ENCODE measurements at regions not wholly inside any gene's neighbourhood (a gene's known extent, or its start where the extent isn't known, plus 50 kb on each side); places are given as distances from the start of the nearest gene placed in this dataset.

DNA sequence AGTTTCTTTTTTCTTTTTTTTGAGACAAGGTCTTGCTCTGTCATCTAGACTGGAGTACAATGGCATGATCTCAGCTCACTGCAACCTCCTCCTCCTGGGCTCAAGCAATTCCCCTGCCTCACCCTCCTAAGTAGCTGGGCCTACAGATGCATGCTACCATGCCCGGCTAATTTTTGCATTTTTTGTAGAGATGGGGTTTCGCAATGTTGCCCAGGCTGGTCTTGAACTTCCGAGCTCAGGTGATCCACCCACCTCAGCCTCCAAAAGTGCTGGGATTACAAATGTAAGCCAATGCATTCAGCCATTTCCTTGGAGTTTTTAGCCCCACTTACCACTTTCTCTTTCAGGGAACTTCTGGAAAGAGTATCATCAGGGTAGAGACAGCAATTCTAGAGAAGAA lies 153.3 kb upstream of the THSD7B start:
- no peak overlapping the region for H3K4me3 ChIP-seq (replicated peaks in 1 of 3; ENCODE audit: low read depth in 2 of 3, low read length in 3 of 3)
- no peaks in the 10 kb centered on the region for H3K27me3 ChIP-seq (ENCODE audit: control insufficient read depth in 2 of 2, insufficient read depth in 2 of 2, low read length in 2 of 2)
- no peak for DNase-seq
- TF ChIP-seq, protein P1, sequence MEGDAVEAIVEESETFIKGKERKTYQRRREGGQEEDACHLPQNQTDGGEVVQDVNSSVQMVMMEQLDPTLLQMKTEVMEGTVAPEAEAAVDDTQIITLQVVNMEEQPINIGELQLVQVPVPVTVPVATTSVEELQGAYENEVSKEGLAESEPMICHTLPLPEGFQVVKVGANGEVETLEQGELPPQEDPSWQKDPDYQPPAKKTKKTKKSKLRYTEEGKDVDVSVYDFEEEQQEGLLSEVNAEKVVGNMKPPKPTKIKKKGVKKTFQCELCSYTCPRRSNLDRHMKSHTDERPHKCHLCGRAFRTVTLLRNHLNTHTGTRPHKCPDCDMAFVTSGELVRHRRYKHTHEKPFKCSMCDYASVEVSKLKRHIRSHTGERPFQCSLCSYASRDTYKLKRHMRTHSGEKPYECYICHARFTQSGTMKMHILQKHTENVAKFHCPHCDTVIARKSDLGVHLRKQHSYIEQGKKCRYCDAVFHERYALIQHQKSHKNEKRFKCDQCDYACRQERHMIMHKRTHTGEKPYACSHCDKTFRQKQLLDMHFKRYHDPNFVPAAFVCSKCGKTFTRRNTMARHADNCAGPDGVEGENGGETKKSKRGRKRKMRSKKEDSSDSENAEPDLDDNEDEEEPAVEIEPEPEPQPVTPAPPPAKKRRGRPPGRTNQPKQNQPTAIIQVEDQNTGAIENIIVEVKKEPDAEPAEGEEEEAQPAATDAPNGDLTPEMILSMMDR (IDR thresholded peaks at IDR 0.05), result no peak
- no peaks in the 10 kb centered on the region for H3K4me1 Mint-ChIP-seq
- no peaks in the 10 kb centered on the region for H3K9me3 ChIP-seq (replicated peaks in 1 of 2; ENCODE audit: control insufficient read depth in 1 of 2, insufficient read depth in 1 of 2, low read length in 2 of 2)
- peaks cover 0 to 4% (median 3%) of the 10 kb centered on the region in 7 donors for H3K9me3 Mint-ChIP-seq
- H3K4me1 ChIP-seq (ENCODE audit: control insufficient read depth in 1 of 2, insufficient read depth in 2 of 2, low read length in 2 of 2), result no peaks in the 10 kb centered on the region
- H3K79me2 ChIP-seq (ENCODE audit: insufficient read depth, low read length), result no peaks in the 10 kb centered on the region
- no peaks in the 10 kb centered on the region for H3K36me3 Mint-ChIP-seq
- no peak overlapping the region for H3K4me2 ChIP-seq (replicated peaks; ENCODE audit: extremely low read depth, low read length, poor library complexity, severe bottlenecking)
- H2AFZ ChIP-seq (ENCODE audit: insufficient read depth, low read depth, low read length, poor library complexity, severe bottlenecking), result no peak overlapping the region
- intact Hi-C loops (cut with micrococcal nuclease), result no loop called here
- 80% methylated on average over 1 of the region's 3 CpGs for WGBS (ENCODE audit: insufficient coverage)
- H3K27me3 Mint-ChIP-seq (ENCODE audit: low read depth in 3 of 3), result no peaks in the 10 kb centered on the region
- no peak overlapping the region for H3K27ac ChIP-seq (ENCODE audit: low read depth in 1 of 2, low read length in 2 of 2)
- no peaks in the 10 kb centered on the region for H3K36me3 ChIP-seq (replicated peaks in 1 of 2; ENCODE audit: control insufficient read depth in 1 of 2, insufficient read depth in 2 of 2, low read length in 2 of 2)
- no peaks in the 10 kb centered on the region for H4K20me1 ChIP-seq (ENCODE audit: insufficient read depth, low read length)
- no peak overlapping the region for H3K27ac Mint-ChIP-seq
- H3K9ac ChIP-seq (ENCODE audit: insufficient read depth, low read length, poor library complexity, severe bottlenecking), result no peak overlapping the region
- no peak overlapping the region for H3K4me3 Mint-ChIP-seq

DNA sequence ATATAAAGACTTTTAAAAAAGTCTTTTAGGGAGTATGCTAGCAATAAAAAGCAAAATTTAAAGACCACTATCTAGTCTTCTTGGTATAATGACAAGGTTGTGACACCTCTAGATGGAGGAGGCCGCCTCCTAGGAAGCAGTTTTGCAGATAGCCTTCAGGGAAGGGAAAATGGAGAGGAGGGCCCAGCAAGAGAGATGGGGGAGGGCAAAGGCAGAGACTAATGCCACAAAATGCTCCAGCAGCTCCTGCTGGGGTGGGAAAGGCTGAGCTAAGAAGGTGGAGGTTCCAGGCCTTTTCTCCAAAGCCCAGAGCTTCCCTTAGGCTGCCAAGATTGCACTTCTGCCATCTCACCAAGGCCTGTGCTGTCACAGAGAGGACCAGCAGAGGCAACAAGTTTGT lies 153.9 kb upstream of the THSD7B start:
- no CpG with 5 or more reads among the region's 1 CpG for WGBS (ENCODE audit: insufficient coverage)
- H3K79me2 ChIP-seq (ENCODE audit: insufficient read depth, low read length), result no peaks in the 10 kb centered on the region
- H3K9me3 ChIP-seq (replicated peaks in 1 of 2; ENCODE audit: control insufficient read depth in 1 of 2, insufficient read depth in 1 of 2, low read length in 2 of 2), result no peaks in the 10 kb centered on the region
- intact Hi-C loops (cut with micrococcal nuclease), result no loop called here
- no peak overlapping the region for H2AFZ ChIP-seq (ENCODE audit: insufficient read depth, low read depth, low read length, poor library complexity, severe bottlenecking)
- Mint-ChIP-seq H3K4me3 (no peak overlapping the region), H3K4me1 (no peaks in the 10 kb centered on the region), H3K27ac (no peak overlapping the region), H3K36me3 (no peaks in the 10 kb centered on the region), H3K27me3 (ENCODE audit: low read depth in 3 of 3) (no peaks in the 10 kb centered on the region), H3K9me3 (peaks cover 0 to 4% (median 3%) of the 10 kb centered on the region in 7 donors)
- H3K4me1 ChIP-seq (ENCODE audit: control insufficient read depth in 1 of 2, insufficient read depth in 2 of 2, low read length in 2 of 2), result no peaks in the 10 kb centered on the region
- H3K27ac ChIP-seq (ENCODE audit: low read depth in 1 of 2, low read length in 2 of 2), result no peak overlapping the region
- no peak for DNase-seq
- H3K4me2 ChIP-seq (replicated peaks; ENCODE audit: extremely low read depth, low read length, poor library complexity, severe bottlenecking), result no peak overlapping the region
- no peak overlapping the region for H3K9ac ChIP-seq (ENCODE audit: insufficient read depth, low read length, poor library complexity, severe bottlenecking)
- TF ChIP-seq, protein P1 (IDR thresholded peaks at IDR 0.05), result no peak
- no peaks in the 10 kb centered on the region for H3K36me3 ChIP-seq (replicated peaks in 1 of 2; ENCODE audit: control insufficient read depth in 1 of 2, insufficient read depth in 2 of 2, low read length in 2 of 2)
- no peak overlapping the region for H3K4me3 ChIP-seq (replicated peaks in 1 of 3; ENCODE audit: low read depth in 2 of 3, low read length in 3 of 3)
- H3K27me3 ChIP-seq (ENCODE audit: control insufficient read depth in 2 of 2, insufficient read depth in 2 of 2, low read length in 2 of 2), result no peaks in the 10 kb centered on the region
- no peaks in the 10 kb centered on the region for H4K20me1 ChIP-seq (ENCODE audit: insufficient read depth, low read length)
